ENCODE measurements at regions not wholly inside any gene's neighbourhood (a gene's known extent, or its start where the extent isn't known, plus 50 kb on each side); places are given as distances from the start of the nearest gene placed in this dataset.
A peak's percentile ranks its signal among the peaks of the same experiment; 100 is the strongest.
"Not testable (repeated sequence)": the region's sequence is repeated elsewhere in the genome, so short reads cannot be mapped to it uniquely, and the experiment has no call there.

GRCh38 chr12:125340791-125341190 lies 275.6 kb downstream of the AACS start:
- no peak overlapping the region for H3K4me3 ChIP-seq (ENCODE audit: low read depth, low read length)
- peak; percentile 93 for DNase-seq (ENCODE audit: low read depth)
- TF ChIP-seq, protein P1, sequence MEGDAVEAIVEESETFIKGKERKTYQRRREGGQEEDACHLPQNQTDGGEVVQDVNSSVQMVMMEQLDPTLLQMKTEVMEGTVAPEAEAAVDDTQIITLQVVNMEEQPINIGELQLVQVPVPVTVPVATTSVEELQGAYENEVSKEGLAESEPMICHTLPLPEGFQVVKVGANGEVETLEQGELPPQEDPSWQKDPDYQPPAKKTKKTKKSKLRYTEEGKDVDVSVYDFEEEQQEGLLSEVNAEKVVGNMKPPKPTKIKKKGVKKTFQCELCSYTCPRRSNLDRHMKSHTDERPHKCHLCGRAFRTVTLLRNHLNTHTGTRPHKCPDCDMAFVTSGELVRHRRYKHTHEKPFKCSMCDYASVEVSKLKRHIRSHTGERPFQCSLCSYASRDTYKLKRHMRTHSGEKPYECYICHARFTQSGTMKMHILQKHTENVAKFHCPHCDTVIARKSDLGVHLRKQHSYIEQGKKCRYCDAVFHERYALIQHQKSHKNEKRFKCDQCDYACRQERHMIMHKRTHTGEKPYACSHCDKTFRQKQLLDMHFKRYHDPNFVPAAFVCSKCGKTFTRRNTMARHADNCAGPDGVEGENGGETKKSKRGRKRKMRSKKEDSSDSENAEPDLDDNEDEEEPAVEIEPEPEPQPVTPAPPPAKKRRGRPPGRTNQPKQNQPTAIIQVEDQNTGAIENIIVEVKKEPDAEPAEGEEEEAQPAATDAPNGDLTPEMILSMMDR (IDR thresholded peaks at IDR 0.05; ENCODE audit: insufficient read depth, low read length), result peak; percentile 15

DNA sequence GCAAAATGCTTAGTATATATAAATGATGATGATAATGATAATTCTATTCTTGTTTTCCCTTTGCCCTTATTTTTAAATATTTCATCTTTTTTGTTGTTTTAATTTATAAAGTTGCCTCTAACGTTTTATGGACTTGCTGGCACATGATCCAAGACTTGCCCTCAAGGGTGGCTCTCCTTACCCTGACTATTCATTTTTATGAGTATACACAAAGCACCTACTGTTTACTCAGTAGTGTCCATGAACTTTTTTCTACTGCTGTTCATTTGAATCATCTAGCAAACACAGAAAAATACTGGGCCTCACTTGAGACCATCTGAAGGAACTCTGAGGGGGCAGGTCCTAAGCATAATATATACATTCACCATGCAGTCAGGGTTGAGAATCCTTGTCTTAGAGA lies 276.2 kb downstream of the AACS start:
- no peak overlapping the region for H3K4me3 ChIP-seq (ENCODE audit: low read depth, low read length)
- no peak for DNase-seq (ENCODE audit: low read depth)
- TF ChIP-seq, protein P1 (IDR thresholded peaks at IDR 0.05; ENCODE audit: insufficient read depth, low read length), result no peak

DNA sequence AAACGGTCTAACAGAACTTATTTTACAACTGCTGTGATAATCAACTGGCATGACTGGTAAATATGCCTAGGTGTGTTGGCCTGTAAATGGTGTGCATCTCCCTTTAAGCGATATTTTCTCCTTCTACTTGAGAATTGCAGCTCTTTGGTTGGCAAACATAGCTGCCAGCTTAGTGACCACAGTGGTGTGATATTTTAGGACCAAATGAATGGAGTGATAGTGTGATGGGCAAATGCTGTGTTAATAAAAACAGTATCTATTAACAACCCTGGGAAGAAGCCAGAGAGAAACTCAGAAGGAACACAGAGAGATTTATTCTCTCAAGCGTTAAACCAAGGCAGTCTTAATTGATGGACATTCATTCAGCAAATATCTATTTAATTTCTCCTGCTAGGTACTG lies 278.4 kb downstream of the AACS start:
- TF ChIP-seq, protein P1 (IDR thresholded peaks at IDR 0.05; ENCODE audit: insufficient read depth, low read length), result no peak
- DNase-seq (ENCODE audit: low read depth), result no peak
- no peak overlapping the region for H3K4me3 ChIP-seq (ENCODE audit: low read depth, low read length)

GRCh38 chr12:125346362-125346761 lies 281.1 kb downstream of the AACS start:
- no peak overlapping the region for H3K4me3 ChIP-seq (ENCODE audit: low read depth, low read length)
- DNase-seq (ENCODE audit: low read depth), result peak; percentile 7
- TF ChIP-seq, protein P1 (IDR thresholded peaks at IDR 0.05; ENCODE audit: insufficient read depth, low read length), result peak; percentile 3

GRCh38 chr12:125351788-125352187 lies 286.6 kb downstream of the AACS start:
- DNase-seq (ENCODE audit: low read depth), result no peak
- no peak overlapping the region for H3K4me3 ChIP-seq (ENCODE audit: low read depth, low read length)
- TF ChIP-seq, protein P1 (IDR thresholded peaks at IDR 0.05; ENCODE audit: insufficient read depth, low read length), result no peak

DNA sequence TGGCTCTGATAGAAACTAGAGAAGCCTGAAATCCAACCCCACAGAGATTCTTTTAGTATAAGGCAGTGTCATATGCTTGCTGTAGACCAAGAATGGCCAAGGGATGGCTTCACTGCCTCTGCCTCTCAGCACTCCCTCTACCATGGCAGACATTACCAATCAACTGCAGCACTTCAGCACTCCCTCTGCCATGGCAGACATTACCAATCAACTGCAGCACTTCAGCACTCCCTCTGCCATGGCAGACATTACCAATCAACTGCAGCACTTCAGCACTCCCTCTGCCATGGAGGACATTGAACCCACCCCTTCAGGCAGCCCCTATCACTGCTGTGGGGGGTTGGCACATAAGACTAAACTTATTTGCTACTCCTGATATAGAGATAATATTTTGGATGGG lies 287.8 kb downstream of the AACS start:
- DNase-seq (ENCODE audit: low read depth); H3K4me3 ChIP-seq (ENCODE audit: low read depth, low read length): not testable (repeated sequence)

DNA sequence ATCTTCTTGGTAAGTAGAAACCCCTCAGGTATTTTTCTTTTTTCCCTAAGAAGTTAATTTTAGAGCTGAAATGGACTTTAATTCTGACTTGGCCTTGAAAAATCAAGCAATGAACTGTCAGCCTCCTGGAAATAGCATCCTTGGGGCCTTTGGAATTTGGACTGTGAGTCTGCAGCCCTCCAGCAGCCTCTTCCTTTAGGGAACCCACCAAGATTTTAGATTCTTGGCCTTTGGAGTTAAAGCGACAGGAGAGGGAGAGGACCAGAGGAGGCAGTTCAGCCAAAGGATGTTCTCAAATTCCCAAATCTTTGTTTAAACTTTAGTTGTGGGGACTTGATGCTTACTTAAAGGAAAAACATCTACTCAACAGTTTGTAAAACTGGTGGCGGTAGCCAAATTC lies 288.6 kb downstream of the AACS start:
- DNase-seq (ENCODE audit: low read depth), result no peak
- no peak overlapping the region for H3K4me3 ChIP-seq (ENCODE audit: low read depth, low read length)
- TF ChIP-seq, protein P1 (IDR thresholded peaks at IDR 0.05; ENCODE audit: insufficient read depth, low read length), result no peak

Measured in fibroblast of the aortic adventitia (primary cell).